Head of caudate nucleus (tissue), 42 donors: ENCODE measurements at regions not wholly inside any gene's neighbourhood (a gene's known extent, or its start where the extent isn't known, plus 50 kb on each side); places are given as distances from the start of the nearest gene placed in this dataset.
"Not testable (repeated sequence)": the region's sequence is repeated elsewhere in the genome, so short reads cannot be mapped to it uniquely, and the experiment has no call there.

Experiments
- DNase-seq, 42 donors: peaks; one replicate each; pipeline versions ENCODE4 v3.0.0 to v3.0.0-alpha.2; 2020 to 2021; ENCODE audit warnings: mixed read lengths in 7 of 42
- intact Hi-C: fragments of 100-400 bp; cut with DNase I; formaldehyde crosslinking; loops from one replicate; pipeline ENCODE4 v1.15.0; 2022

DNA sequence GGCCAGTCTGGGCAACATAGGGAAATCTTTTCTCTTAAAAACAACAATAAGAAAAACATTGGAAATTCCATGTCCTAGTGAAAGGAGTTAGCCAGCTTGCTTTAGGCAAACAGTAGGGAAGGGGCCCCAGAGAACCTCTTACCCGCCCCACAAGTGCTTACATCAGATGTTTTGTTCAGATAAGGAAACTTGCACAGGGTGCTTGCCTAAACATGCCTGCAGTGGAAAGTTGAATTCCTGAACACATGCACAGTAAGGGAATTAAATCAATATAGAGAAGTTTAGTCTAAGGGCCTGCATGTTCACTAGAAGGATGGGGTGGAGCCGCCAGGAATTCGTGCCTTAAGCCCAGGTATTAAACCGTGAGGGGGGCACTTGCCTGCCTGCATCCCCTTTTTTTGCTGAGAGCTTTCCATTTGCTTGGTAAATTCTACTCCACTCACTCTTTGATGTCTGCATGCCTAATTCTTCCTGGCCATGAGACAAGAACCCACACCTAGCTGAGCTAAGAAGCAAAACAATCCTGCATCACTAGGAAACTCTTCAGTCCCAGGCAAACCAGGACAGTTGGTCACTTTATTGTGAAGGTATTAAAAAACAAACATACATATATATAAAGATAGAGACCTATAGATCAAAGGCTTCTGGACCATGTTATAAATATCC lies 499.0 kb downstream of the SIPA1L2 start:
- intact Hi-C loops, result no loop called here
- DNase-seq, result no peak

DNA sequence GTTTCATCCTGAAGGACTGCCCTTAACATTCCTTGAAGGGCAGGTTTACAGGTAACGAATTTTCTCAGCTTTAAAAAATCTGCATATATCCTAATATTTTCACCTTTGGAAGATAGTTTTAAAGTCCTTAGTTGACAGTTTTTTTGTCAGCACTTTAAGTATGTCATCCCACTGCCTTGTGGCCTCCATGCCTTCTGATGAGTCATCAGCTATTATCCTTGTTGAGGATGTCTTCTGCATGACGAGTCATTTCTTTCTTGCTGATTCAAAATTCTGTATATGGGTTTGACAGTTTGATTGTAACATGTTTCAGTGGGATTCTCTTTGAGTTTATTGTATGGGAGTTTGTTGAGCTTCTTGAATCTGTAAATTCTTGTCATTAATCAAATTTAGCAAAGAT lies 500.6 kb downstream of the DISC1 start:
- peak in 12 of 42 donors; percentile 2 to 46 (median 30) for DNase-seq
- intact Hi-C loops, result no loop called here

DNA sequence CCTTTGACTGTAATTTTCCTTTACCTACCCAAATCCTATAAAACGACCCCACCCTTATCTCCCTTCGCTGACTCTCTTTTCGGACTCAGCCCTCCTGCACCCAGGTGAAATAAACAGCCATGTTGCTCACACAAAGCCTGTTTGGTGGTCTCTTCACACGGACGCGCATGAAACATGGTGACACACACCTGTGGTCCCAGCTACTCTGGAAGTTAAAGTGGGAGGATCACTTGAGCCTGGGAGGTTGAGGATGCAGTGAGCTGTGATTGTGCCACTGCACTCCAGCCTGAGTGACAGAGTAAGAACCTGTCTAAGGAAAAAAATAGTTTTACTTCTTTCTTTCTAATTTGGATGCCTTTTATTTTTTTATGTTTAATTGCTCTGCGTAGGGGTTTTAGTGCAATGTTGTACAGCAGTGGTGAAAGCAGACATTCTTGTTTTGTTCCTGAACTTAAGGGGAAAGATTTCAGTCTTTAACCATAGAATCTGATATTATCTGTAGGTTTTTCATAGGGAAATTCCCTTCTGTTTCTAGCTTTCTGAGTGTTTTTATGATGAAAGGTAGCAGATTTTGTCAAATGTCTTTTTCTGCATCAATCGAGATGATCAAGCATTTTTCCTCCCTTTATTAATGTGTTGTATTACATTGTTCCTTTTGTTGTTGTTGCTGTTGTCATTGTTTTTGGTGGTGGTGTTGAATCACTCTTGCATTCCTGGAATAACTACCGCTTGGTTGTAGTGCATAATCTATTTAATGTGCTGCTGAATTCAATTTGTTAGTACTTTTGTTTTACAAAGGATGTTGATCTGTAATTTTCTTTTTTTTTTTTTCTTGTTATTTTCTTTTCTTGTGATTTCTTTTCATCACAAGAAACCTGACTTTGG lies 497.4 kb downstream of the DISC1 start:
- intact Hi-C loops, result no loop called here
- DNase-seq, result no peak

GRCh38 chr1:232117903-232118302 lies 491.3 kb downstream of the DISC1 start:
- intact Hi-C loops, result not testable (repeated sequence)

GRCh38 chr1:232114985-232115384 lies 488.4 kb downstream of the DISC1 start:
- intact Hi-C loops, result no loop called here
- no peak for DNase-seq

More at GRCh38 chr1:232117903-232118302, 491.3 kb downstream of the DISC1 start:
- DNase-seq, result not testable (repeated sequence)

GRCh38 chr1:232112076-232112475 lies 485.5 kb downstream of the DISC1 start:
- intact Hi-C loops, result no loop called here
- DNase-seq, result no peak

GRCh38 chr1:232111611-232112010 lies 485.0 kb downstream of the DISC1 start:
- no peak for DNase-seq
- intact Hi-C loops, result no loop called here

DNA sequence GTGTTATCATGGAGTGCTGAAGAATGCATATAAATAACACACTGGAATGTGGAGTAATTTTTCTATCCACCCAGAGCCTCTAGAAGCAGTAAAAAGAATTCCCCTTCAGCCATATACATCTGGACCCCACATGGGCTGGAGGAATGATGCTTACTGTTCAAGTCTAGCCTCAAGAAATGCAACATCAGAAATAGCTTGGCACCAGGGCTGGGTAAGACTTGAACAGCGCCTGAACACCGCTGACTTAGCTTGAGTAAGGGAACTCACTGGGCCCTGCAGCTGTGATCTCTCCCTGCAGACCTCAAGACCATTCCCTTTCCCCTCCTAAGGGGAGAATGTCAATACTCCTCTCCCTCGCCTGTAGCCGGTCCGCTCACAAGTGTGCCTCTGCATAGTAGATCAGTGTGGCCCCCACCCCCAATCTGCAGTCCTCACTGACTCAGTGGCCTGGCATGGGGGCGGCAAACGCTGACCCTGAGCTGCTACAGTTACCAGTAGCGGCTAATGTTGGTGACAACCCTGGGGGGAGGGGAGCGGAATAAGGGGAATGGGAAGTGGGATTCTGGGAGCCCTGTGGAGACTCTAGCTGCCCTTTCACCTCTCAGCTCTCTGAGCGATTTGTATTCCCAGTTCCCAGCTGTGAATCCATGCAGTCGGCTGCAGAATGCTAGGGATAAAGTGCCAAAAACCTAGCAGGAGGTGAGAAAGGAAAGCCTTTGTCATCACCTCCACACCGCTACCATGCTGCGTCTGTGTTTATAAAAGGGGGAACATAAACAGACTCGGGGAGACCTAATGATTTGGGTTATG lies 483.9 kb downstream of the DISC1 start:
- DNase-seq, result no peak
- intact Hi-C loops, result no loop called here

DNA sequence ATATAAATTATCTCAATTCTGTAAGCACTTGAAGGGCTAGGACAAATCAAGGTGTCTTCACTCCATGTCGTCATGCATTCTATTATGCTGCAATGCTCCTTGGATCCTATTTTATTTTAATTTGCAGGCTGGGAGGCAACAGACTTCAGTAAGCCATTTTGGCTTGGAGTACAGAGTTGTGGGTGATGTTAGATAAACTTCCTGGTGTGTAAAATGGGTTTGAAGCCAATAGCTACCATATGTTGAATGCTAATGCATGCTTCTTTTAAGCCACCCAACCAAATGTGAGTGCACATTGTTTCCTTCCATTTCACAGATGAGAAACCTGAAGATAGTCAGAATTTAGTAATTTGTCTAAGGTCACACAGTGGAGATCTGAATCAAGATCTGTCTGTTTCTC lies 482.8 kb downstream of the DISC1 start:
- intact Hi-C loops, result no loop called here
- no peak for DNase-seq

- no peak for DNase-seq
- intact Hi-C loops, result no loop called here
These were observed 482.0 kb downstream of the DISC1 start for GRCh38 chr1:232108598-232108997.

DNA sequence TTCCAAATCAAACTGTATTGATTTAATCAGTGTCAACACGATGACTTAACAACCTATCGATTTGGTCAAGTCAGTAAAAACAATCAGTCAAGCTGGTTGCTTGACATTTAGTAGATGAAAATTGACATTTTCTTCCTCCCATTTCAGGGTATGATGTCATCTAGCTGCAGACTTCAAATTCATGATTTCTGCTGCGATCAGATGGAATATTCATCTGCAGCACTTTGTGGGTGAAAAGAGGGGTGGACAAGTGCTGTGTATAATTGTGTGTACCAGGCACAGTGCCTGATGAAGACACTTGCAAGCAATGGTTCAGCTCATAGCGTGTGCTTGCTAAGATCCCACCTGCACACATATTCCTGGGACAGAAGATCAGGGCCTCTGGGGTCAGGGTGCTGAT lies 479.8 kb downstream of the DISC1 start:
- intact Hi-C loops, result no loop called here
- no peak for DNase-seq

- intact Hi-C loops, result no loop called here
- no peak for DNase-seq
These were observed 479.0 kb downstream of the DISC1 start for GRCh38 chr1:232105561-232105960.

DNA sequence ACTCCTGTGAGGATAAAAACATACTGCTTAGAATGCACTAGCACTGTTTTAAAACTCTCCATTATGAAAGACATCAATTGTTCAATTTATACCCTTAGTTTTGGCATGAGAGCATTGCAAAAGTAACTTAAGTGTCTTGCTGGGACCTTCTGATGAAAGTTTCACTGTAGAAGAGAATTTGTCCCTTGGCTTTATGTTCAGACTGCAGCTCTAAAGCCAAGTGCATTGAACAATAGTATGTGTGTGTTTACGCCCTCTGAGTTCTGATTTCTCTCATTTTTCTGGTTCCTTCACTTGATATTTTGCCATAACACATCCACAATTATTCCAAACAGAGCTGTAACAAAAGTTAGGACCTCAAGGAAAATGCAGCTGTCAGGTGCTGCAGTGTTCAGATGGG lies 474.6 kb downstream of the DISC1 start:
- intact Hi-C loops, result no loop called here
- no peak for DNase-seq

DNA sequence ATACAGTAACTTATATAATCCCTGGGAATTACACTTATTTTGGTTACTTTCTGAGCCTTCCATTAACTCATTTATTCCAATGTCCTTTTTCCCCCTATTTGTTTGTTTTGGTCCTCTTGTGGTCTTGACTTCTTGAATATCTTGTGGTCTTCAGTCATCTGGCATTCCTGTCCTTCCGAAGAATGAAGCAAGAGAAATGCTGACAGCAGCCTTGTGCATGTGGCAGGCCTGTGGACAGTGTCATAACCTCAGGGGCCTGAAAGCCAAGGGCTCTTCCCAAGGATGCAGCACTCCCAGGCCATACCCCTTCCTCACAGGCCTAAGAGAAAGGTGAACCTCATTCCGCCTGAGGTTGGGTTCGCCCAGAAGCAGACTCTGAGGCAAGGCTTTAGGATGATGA lies 470.2 kb downstream of the DISC1 start:
- intact Hi-C loops, result no loop called here
- no peak for DNase-seq
